ENCODE measurements at regions not wholly inside any gene's neighbourhood (a gene's known extent, or its start where the extent isn't known, plus 50 kb on each side); places are given as distances from the start of the nearest gene placed in this dataset.

DNA sequence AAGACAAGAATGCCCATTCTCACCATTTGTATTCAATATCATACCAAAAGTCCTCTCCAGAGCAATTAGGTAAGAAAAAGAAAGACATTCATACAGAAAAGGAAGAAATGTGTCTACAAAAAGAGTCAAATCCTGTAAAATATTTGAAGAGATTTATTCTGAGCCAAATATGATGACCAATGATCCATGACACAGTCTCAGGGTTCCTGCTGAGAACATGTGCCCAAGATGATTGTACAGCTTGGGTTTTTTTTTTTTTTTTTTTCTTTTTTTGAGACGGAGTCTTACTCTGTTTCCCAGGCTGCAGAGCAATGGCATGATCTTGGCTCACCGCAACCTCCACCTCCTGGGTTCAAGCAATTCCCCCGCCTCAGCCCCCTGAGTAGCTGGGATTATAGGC, 296.2 kb downstream of the C12orf75 start:
- TF ChIP-seq, protein P1, sequence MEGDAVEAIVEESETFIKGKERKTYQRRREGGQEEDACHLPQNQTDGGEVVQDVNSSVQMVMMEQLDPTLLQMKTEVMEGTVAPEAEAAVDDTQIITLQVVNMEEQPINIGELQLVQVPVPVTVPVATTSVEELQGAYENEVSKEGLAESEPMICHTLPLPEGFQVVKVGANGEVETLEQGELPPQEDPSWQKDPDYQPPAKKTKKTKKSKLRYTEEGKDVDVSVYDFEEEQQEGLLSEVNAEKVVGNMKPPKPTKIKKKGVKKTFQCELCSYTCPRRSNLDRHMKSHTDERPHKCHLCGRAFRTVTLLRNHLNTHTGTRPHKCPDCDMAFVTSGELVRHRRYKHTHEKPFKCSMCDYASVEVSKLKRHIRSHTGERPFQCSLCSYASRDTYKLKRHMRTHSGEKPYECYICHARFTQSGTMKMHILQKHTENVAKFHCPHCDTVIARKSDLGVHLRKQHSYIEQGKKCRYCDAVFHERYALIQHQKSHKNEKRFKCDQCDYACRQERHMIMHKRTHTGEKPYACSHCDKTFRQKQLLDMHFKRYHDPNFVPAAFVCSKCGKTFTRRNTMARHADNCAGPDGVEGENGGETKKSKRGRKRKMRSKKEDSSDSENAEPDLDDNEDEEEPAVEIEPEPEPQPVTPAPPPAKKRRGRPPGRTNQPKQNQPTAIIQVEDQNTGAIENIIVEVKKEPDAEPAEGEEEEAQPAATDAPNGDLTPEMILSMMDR (IDR thresholded peaks at IDR 0.05; ENCODE audit: low read depth, low read length), result no peak
- no peak for DNase-seq (ENCODE audit: extremely low read depth, low read depth)

DNA sequence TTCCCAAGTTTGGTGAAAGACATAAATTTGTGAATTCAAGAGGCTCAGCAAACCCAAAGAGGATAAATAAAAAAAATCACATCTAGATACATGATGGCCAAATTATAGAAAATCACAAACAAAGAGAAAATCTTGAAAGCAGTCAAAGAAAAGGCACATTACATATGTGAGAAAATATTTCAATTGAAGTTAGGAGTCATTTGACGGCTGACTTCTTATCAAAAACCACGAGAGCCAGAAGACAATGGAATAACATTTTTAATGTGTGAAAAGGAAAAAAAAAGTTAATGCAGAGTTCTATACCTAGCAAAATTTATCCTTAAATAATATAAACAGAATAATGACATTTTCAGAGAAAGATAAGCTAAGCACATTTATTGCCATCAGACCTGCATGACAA, 307.0 kb downstream of the C12orf75 start:
- no peak for DNase-seq (ENCODE audit: extremely low read depth, low read depth)
- TF ChIP-seq, protein P1 (IDR thresholded peaks at IDR 0.05; ENCODE audit: low read depth, low read length), result no peak

DNA sequence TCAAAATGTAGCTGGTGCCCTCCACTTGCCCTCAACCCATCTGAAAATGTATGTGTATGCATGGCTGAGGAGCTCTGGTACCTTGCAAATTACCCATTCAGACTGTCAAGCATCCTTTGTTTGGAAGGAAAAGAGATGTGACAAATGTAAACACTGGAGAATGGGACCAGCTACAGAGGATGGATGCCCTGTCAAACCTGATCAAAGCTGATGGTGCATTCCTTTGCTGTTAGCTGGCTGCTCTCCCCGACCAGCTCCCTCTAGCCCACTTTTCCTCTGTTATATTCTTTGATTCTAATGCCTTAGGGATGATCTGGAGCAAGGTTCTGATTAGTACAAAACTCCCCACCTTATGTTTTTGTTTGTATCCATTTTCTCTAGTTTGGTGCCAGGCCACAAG, 310.3 kb downstream of the C12orf75 start:
- DNase-seq (ENCODE audit: extremely low read depth, low read depth), result no peak
- TF ChIP-seq, protein P1 (IDR thresholded peaks at IDR 0.05; ENCODE audit: low read depth, low read length), result no peak

DNA sequence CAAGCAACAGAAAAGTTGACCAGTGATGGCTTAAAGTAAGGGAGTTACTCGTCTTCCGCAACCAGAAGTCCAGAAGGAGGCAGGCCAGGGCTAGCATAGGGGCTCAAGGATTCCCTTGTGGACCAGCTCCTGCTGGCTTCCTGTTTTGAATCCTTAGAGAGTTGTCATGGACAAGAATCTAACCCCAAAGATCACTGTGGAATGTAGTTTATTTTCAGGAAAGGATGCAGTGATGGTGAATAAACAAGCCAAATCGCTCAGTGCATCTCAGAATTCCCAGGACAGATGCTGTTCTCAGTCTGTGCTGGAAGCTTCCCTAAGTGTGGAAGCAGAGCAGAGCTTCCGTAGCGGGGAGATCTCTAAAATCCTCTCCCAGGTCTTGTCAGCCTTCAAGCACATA, 311.3 kb downstream of the C12orf75 start:
- DNase-seq (ENCODE audit: extremely low read depth, low read depth), result no peak

DNA sequence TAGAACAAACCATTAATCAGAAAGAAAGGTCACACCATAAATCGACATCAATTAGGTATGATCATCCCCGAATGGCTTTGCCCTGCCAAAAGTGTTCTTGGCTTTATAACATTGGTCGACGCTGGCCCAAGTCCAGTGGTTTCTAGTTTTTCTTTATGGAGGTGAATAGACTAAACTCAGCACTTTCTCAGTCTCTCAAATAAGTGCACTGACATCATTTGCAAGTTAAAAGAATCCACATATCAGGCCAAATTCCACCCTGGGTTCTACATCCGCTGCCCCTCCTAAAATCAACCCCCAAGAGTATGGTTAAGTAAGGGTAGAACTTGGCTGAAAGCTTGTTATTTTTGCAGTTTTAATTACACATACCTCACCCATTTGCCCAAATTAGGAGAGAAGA, 314.3 kb downstream of the C12orf75 start:
- DNase-seq (ENCODE audit: extremely low read depth, low read depth), result no peak
- TF ChIP-seq, protein P1 (IDR thresholded peaks at IDR 0.05; ENCODE audit: low read depth, low read length), result no peak

More for the DNA sequence above, 311.3 kb downstream of the C12orf75 start:
- TF ChIP-seq, protein P1 (IDR thresholded peaks at IDR 0.05; ENCODE audit: low read depth, low read length), result no peak

DNA sequence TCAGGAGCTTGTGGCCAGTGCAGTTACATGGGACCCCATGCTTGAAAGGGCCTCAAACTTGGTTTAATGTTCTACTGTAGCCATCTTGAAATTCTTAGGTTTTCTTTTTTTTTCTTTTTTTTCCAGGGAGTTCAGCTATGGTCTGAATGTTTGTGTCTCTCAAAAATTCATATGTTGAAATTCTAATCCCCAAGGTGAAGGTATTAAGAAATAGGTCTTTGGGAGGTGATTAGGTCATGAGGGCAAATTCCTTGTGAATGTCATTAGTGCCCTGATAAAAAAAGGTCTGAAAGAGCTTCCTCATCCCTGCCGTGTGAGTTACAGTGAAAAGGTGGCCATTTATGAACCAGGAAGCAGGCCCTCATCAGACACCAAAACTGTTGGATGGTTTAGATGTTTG, 324.1 kb downstream of the C12orf75 start:
- DNase-seq (ENCODE audit: extremely low read depth, low read depth), result no peak
- TF ChIP-seq, protein P1 (IDR thresholded peaks at IDR 0.05; ENCODE audit: low read depth, low read length), result no peak

DNA sequence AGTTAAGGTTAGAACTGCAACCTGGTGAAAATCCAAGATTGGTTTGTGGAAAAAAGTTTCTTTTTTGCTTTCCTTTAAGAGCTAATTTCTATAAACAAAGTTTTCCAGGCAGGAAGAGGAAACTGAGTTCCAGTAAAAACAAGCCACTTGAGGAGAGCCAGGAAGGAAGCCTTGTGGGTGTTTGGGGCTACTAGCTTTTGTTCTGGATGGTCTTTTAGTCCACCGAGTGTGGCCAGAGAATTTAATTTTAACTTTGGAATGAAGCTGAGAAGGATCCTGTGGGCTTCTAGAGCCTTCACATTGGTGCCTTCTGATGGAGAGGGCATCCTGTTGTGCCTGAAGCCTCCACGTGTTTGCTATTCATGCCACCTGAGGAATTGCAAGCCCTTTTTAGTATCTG, 327.9 kb downstream of the C12orf75 start:
- no peak for DNase-seq (ENCODE audit: extremely low read depth, low read depth)
- TF ChIP-seq, protein P1 (IDR thresholded peaks at IDR 0.05; ENCODE audit: low read depth, low read length), result no peak

Measured in AG09319 (cell line).